IMR-90 (cell line): ENCODE measurements at regions not wholly inside any gene's neighbourhood (a gene's known extent, or its start where the extent isn't known, plus 50 kb on each side); places are given as distances from the start of the nearest gene placed in this dataset. TPM values are rescaled to one million over a fixed set of nuclear protein-coding genes. Genes with fewer than 3 reads are reported as not detected.

ENCODE experiments used
- microRNA-seq, 2 experiments: library from miRNA; stranded (forward) in 1 of 2; unstranded in 1 of 2; fragments of 10-50 nt in 1 of 2; fragments of <30 nt in 1 of 2; gene quantifications in 1 of 2; microRNA quantifications in 1 of 2; one replicate each; pipeline versions ENCODE3 to v1.1.0; 2013 to 2020; ENCODE audit not compliant: insufficient read depth in 1 of 2, insufficient read length in 1 of 2, unreplicated experiment in 1 of 2
- small RNA-seq, 5 experiments: library from RNA; depleted of rRNA; stranded (forward); fragments of <200 nt; gene quantifications; one replicate each; pipeline ENCODE3, GENCODE V24; 2012

Small RNAs in the stretch of these regions (microRNA-seq; reads per million reads assigned to microRNA genes)
- not detected for gene RF00003 (ENCODE audit: insufficient read depth, insufficient read length)

Small RNAs in the stretch of these regions (small RNA-seq; reads per million reads assigned to genes)
- gene RF00003: 6.3 to 590 (median 33.6) reads per million in 5 experiments
